ENCODE measurements at regions not wholly inside any gene's neighbourhood (a gene's known extent, or its start where the extent isn't known, plus 50 kb on each side); places are given as distances from the start of the nearest gene placed in this dataset.

DNA sequence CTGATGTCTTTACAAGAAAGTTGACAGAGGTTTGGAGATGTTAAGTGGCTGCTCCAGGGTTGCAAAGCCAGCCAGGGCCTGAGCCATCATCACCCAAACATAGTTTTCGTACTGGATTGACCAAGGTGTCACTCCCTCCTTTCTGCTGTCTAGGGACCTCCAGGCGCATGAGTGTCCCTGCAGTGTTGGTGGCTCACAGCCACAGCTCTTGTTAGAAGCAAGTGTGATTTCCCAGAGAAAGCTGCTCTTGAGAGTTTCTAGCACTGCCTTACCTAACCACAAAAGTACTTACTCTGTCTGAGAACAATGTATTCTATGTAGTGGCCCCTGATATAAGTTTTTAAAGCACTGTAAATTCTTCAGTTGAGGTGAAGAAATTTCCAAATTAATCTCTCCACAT, 144.1 kb downstream of the SOX2 start:
- no peak for DNase-seq (ENCODE audit: low read depth in 2 of 3, low spot score in 1 of 3)

GRCh38 chr3:181859518-181859917, 147.8 kb downstream of the SOX2 start:
- no peak for DNase-seq (ENCODE audit: low read depth in 2 of 3, low spot score in 1 of 3)

- no peak for DNase-seq (ENCODE audit: low read depth in 2 of 3, low spot score in 1 of 3)
Measured at GRCh38 chr3:181860235-181860634, 148.5 kb downstream of the SOX2 start.

- DNase-seq (ENCODE audit: low read depth in 2 of 3, low spot score in 1 of 3), result no peak
Measured at GRCh38 chr3:181862502-181862901, 150.8 kb downstream of the SOX2 start.

- no peak for DNase-seq (ENCODE audit: low read depth in 2 of 3, low spot score in 1 of 3)
Measured at GRCh38 chr3:181868576-181869082, 156.9 kb downstream of the SOX2 start.

- DNase-seq (ENCODE audit: low read depth in 2 of 3, low spot score in 1 of 3), result no peak
Measured at GRCh38 chr3:181872887-181873286, 161.2 kb downstream of the SOX2 start.

DNA sequence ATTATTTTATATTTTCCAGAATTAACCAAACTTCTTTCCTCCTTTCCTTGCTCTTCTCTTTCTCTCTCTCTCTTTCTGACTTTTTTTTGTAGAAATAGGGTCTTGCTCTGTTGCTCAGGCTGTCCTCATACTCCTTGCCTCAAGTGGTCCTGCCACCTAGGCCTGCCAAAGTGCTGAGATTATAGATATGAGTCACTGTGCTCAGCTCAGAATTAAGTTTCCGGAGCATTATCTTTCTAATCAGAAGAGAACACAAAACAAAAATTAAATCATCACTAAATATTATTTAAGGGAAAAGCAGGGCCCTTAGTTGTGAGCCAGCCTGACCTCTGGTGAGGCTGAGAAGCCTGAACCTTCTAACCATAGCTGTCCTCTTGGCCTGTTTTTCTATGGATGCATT, 168.2 kb downstream of the SOX2 start:
- DNase-seq (ENCODE audit: low read depth in 2 of 3, low spot score in 1 of 3), result no peak

DNA sequence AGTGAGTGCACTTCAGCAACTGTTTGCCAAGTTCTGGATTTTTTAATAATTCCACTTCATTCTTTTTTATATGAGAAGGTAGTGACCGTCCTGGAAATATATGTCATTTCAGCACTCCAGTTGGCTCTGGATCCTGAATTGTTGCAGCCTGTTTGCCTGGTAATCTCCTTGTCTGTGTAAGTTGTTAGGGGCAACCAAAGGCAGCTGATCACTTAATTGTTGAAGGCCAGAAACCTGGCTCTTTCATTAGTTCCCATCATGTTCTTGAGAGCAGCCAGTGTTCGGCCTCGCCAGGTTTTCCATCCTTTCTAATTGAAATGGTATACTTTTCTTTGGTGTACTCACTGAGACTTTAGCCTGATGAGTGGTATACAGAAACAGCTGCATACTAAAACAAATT, 168.6 kb downstream of the SOX2 start:
- DNase-seq (ENCODE audit: low read depth in 2 of 3, low spot score in 1 of 3), result no peak

- no peak for DNase-seq (ENCODE audit: low read depth in 2 of 3, low spot score in 1 of 3)
Measured at GRCh38 chr3:181881749-181882148, 170.0 kb downstream of the SOX2 start.

GRCh38 chr3:181885868-181886630, 174.3 kb downstream of the SOX2 start:
- no peak for DNase-seq (ENCODE audit: low read depth in 2 of 3, low spot score in 1 of 3)

DNA sequence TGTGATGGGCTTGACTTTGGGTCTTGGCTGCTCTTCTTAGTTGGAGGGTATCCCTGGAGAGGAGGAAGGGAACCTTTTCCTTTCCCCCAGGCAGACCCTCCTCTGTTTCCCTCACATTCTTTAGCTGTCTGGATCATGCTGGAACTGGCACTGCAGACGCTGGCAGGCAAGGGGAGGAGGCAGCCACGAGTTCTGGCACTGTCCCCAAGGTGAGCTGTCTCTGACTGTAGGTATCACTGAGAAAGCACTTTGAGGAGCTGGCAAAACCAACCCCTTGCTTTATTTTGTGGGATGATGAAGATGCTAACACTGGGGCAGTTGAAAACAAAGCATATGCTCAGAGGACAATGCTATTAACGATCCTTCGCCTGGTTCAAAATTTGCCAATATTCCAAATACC, 175.0 kb downstream of the SOX2 start:
- DNase-seq (ENCODE audit: low read depth in 2 of 3, low spot score in 1 of 3), result no peak

- DNase-seq (ENCODE audit: low read depth in 2 of 3, low spot score in 1 of 3), result no peak
Measured at GRCh38 chr3:181887685-181888084, 176.0 kb downstream of the SOX2 start.

DNA sequence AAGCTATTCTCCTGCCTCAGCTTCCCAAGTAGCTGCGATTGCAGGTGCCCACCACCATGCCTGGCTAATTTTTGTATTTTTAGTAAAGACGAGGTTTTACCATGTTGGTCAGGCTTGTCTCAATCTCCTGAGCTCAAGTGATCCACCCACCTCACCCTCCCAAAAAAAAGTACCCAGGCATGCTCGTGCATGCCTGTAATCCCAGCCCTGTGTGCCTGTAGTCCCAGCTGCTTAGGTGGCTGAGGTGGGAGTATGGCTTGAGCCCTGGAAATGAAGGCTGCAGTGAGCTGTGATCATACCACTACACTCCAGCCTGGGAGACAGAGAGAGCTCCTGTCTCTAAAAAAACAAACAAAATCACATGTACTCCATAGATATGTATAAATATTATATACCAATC, 176.5 kb downstream of the SOX2 start:
- no peak for DNase-seq (ENCODE audit: low read depth in 2 of 3, low spot score in 1 of 3)

GRCh38 chr3:181892848-181893247, 181.1 kb downstream of the SOX2 start:
- DNase-seq (ENCODE audit: low read depth in 2 of 3, low spot score in 1 of 3), result no peak

GRCh38 chr3:181896605-181897004, 184.9 kb downstream of the SOX2 start:
- no peak for DNase-seq (ENCODE audit: low read depth in 2 of 3, low spot score in 1 of 3)

DNA sequence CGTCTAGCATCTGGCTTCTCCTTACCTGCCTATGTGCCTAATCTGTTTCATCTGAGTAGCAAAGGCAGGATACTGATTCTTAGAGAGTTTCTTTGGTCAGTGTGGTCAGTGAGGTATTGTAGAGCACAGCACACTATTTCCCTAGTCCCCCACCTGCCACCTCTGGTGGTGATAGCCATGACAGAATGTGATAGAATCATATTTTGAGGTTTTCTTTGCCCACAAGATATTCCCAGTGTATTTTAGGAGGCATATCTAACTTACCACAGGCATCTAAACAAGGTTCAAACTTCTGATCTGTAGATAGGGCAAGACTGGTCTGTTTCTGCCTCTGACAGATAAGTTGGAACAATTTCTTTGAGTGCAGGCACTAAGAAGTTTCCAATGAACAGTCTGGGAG, 188.0 kb downstream of the SOX2 start:
- DNase-seq (ENCODE audit: low read depth in 2 of 3, low spot score in 1 of 3), result no peak

GRCh38 chr3:181901626-181902025, 189.9 kb downstream of the SOX2 start:
- DNase-seq (ENCODE audit: low read depth in 2 of 3, low spot score in 1 of 3), result no peak

- DNase-seq (ENCODE audit: low read depth in 2 of 3, low spot score in 1 of 3), result no peak
Measured at GRCh38 chr3:181906338-181906737, 194.6 kb downstream of the SOX2 start.

- no peak for DNase-seq (ENCODE audit: low read depth in 2 of 3, low spot score in 1 of 3)
Measured at GRCh38 chr3:181909241-181909640, 197.5 kb downstream of the SOX2 start.

DNA sequence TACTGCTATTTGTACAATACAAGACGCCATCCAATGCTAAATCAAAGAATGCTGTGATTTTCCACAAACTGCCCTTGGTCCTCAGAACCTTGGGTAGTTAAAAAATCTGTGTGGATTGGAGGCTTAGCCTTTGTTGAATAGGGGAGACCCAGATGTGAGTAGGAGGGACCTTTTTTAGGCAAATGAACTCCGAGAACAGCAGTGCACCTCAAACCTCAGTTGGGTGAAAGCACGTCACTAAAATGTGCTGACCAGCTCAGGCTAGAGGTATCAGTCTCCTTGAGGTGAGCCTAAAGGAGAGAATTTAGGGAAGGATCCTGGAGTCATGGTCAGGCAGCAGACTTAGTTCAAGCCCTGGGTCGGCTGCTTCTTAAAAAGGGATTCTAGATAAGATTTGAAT, 200.7 kb downstream of the SOX2 start:
- DNase-seq (ENCODE audit: low read depth in 2 of 3, low spot score in 1 of 3), result no peak

DNA sequence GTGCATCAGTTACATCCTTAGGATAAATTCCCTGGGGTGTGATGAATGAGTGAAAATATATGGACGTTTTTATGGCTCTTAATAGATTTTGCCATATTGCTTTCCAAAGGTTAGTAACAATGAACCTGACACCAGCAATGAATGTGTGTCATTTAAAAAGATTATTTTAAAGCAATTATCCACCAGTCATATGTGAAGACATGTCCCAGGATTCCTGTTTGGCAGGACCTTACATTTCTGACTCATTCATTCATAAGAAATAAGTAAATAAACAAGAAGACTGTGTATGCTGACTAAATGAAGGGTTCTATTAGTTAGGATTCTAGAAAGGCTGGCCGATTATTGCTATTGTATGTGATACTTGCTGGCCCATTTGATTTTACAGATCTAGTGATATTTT, 201.5 kb downstream of the SOX2 start:
- no peak for DNase-seq (ENCODE audit: low read depth in 2 of 3, low spot score in 1 of 3)

- no peak for DNase-seq (ENCODE audit: low read depth in 2 of 3, low spot score in 1 of 3)
Measured at GRCh38 chr3:181915551-181915950, 203.8 kb downstream of the SOX2 start.

- DNase-seq (ENCODE audit: low read depth in 2 of 3, low spot score in 1 of 3), result no peak
Measured at GRCh38 chr3:181916013-181916412, 204.3 kb downstream of the SOX2 start.

All from stimulated activated CD4-positive, alpha-beta T cell treated with anti-CD3 and anti-CD28 coated beads, Interleukin-12 subunit alpha, Interleukin-12 subunit beta, amount 100 ng/mL, for 48 hours (primary cell).